Caco-2 (cell line): ENCODE measurements at regions not wholly inside any gene's neighbourhood (a gene's known extent, or its start where the extent isn't known, plus 50 kb on each side); places are given as distances from the start of the nearest gene placed in this dataset.

ENCODE experiments used
- BruUV-seq: library from RNA; stranded (reverse); fragments of 400-500 nt; replicated peaks from 2 replicates; lab custom pipeline; 2021; lab: Mats Ljungman, UMichigan
- CTCF ChIA-PET: fragments of 300-600 bp; sonication (Branson Sonifier 250); formaldehyde crosslinking; loops from one replicate; lab custom pipeline; 2022; ENCODE audit warnings: antibody characterized with exemption; lab: Charles Lee
- POLR2A ChIA-PET: fragments of 300-600 bp; sonication (Branson Sonifier 250); formaldehyde crosslinking; loops from one replicate; lab custom pipeline; 2022; ENCODE audit warnings: antibody characterized with exemption; lab: Charles Lee
- DNase-seq, 2 experiments: peaks; one replicate each; pipeline versions ENCODE4 v3.0.0 to v3.0.0-alpha.2; 2020 to 2022
- H3K27me3 ChIP-seq: replicated peaks from 2 replicates; pipeline ENCODE4 v1.6.0; 2011; ENCODE audit warnings: low read length; ENCODE audit not compliant: control insufficient read depth, insufficient read depth
- H3K36me3 ChIP-seq: 2 replicates; pipeline ENCODE4 v1.5.1; 2011; ENCODE audit warnings: low read length; ENCODE audit not compliant: control insufficient read depth, insufficient read depth
- H3K4me1 ChIP-seq: fragments of 250-450 bp; sonication (Bioruptor Pico); 2 replicates; pipeline ENCODE4 v1.5.1; 2020; ENCODE audit warnings: mild to moderate bottlenecking
- H3K4me3 ChIP-seq: 2 replicates; pipeline ENCODE4 v1.5.1; 2011; ENCODE audit warnings: low read depth, mild to moderate bottlenecking, control low read depth, low read length
- H3K9me3 ChIP-seq: fragments of 250-450 bp; sonication (Bioruptor Pico); 2 replicates; pipeline ENCODE4 v1.5.1; 2020; ENCODE audit warnings: mild to moderate bottlenecking, moderate library complexity
- H3K27ac Mint-ChIP-seq: one replicate; pipeline ENCODE4 v1.8.0; 2022; ENCODE audit warnings: mixed read lengths; ENCODE audit not compliant: unreplicated experiment
- H3K27me3 Mint-ChIP-seq: one replicate; pipeline ENCODE4 v1.8.0; 2022; ENCODE audit warnings: mixed read lengths; ENCODE audit not compliant: insufficient read depth, unreplicated experiment
- H3K36me3 Mint-ChIP-seq: one replicate; pipeline ENCODE4 v1.8.0; 2022; ENCODE audit warnings: mild to moderate bottlenecking, mixed read lengths; ENCODE audit not compliant: insufficient read depth, unreplicated experiment
- H3K4me1 Mint-ChIP-seq: one replicate; pipeline ENCODE4 v1.8.0; 2022; ENCODE audit warnings: low read depth, mixed read lengths; ENCODE audit not compliant: unreplicated experiment
- H3K4me3 Mint-ChIP-seq: one replicate; pipeline ENCODE4 v1.8.0; 2022; ENCODE audit warnings: mild to moderate bottlenecking, moderate library complexity, mixed read lengths; ENCODE audit not compliant: unreplicated experiment
- H3K9me3 Mint-ChIP-seq: one replicate; pipeline ENCODE4 v1.8.0; 2022; ENCODE audit warnings: mixed read lengths; ENCODE audit not compliant: unreplicated experiment
- intact Hi-C: fragments of 100-400 bp; cut with micrococcal nuclease; formaldehyde crosslinking; loops from one replicate; pipeline ENCODE4 v1.10.0; 2022; ENCODE audit not compliant: unreplicated experiment
- TF ChIP-seq, protein P1 (sequence below), 2 experiments: fragments of 200-600 bp in 1 of 2; IDR thresholded peaks; 1 replicate in 1 of 2; 2 replicates in 1 of 2; pipeline versions ENCODE4 v1.5.1 to v1.8.0; 2011 to 2022; ENCODE audit warnings: antibody characterized with exemption in 1 of 2, control low read depth in 1 of 2, inconsistent platforms in 1 of 2, low read depth in 1 of 2, low read length in 1 of 2, mild to moderate bottlenecking in 1 of 2, moderate library complexity in 1 of 2; ENCODE audit not compliant: insufficient read depth in 1 of 2, severe bottlenecking in 1 of 2, unreplicated experiment in 1 of 2

DNA sequence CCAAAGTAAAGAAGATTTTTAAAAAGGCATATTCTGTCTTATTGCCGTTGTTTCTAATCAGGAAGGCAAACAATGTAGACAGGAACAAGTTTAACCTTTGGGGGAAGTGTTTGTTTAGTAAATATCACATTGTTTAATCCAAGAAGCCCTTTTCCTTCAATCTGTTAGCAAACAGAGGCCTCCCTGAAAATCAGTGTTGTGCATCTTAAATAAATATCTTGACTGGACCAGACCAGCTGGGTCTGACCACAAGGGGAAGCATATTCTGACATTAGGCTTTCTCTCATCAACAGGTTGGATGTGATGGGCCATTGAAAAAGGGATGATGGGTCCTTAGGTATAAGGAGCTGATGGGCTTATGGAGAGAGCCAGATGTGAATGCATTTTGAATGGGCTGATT, 81.8 kb upstream of the SGIP1 start:
- Mint-ChIP-seq H3K4me3 (no peak overlapping the region), H3K27ac (no peak overlapping the region), H3K36me3 (no peaks in the 10 kb centered on the region), H3K9me3 (no peaks in the 10 kb centered on the region), H3K4me1 (no peaks in the 10 kb centered on the region), H3K27me3 (peaks cover 4% of the 10 kb centered on the region)
- no TSS peak for BruUV-seq
- intact Hi-C loops, result loop anchor here (5.0 kb wide), 1 partner anchor 50 kb away; no protein-coding TSS in a partner anchor
- Histone ChIP-seq H3K4me1 (no peaks in the 10 kb centered on the region), H3K4me3 (no peak overlapping the region), H3K36me3 (no peaks in the 10 kb centered on the region), H3K27me3 (no peaks in the 10 kb centered on the region), H3K9me3 (no peaks in the 10 kb centered on the region)
- ChIA-PET CTCF (interaction anchor here (0.7 kb wide), 1 partner anchor 169 kb away, joined by 3 read pairs; no protein-coding TSS in a partner anchor), POLR2A (no interaction called here)
- TF ChIP-seq, protein P1, sequence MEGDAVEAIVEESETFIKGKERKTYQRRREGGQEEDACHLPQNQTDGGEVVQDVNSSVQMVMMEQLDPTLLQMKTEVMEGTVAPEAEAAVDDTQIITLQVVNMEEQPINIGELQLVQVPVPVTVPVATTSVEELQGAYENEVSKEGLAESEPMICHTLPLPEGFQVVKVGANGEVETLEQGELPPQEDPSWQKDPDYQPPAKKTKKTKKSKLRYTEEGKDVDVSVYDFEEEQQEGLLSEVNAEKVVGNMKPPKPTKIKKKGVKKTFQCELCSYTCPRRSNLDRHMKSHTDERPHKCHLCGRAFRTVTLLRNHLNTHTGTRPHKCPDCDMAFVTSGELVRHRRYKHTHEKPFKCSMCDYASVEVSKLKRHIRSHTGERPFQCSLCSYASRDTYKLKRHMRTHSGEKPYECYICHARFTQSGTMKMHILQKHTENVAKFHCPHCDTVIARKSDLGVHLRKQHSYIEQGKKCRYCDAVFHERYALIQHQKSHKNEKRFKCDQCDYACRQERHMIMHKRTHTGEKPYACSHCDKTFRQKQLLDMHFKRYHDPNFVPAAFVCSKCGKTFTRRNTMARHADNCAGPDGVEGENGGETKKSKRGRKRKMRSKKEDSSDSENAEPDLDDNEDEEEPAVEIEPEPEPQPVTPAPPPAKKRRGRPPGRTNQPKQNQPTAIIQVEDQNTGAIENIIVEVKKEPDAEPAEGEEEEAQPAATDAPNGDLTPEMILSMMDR (IDR thresholded peaks at IDR 0.05; ENCODE audit: insufficient read depth in 1 of 2, low read depth in 1 of 2, low read length in 1 of 2, severe bottlenecking in 1 of 2, unreplicated experiment in 1 of 2), result no peak
- no peak for DNase-seq

DNA sequence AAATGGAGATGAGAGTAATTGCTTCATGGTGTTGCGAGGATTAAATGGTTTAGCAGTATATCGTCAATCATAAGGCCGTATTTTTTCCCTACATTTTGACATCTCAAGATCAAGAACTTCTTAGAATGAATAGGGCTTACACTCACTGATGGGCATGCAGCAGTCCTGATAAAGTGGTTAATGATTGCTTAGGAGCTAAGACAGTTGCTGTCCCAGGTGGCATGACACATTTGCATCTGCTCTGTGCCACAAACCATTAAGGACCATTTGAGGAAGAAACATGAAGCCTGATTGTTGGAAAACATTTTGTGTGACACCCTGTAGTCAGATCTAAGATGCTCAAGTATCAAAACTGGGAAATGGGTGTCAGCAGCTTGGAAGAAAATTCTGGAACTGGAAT, 81.0 kb upstream of the SGIP1 start:
- no peaks in the 10 kb centered on the region for H3K27me3 ChIP-seq
- no TSS peak for BruUV-seq
- peaks cover 8% of the 10 kb centered on the region for H3K27me3 Mint-ChIP-seq
- intact Hi-C loops, result loop anchor here (5.0 kb wide), 1 partner anchor 49 kb away; no protein-coding TSS in a partner anchor
- H3K36me3 ChIP-seq, result no peaks in the 10 kb centered on the region
- no peaks in the 10 kb centered on the region for H3K9me3 ChIP-seq
- no peaks in the 10 kb centered on the region for H3K4me1 Mint-ChIP-seq
- DNase-seq, result no peak
- no peak overlapping the region for H3K27ac Mint-ChIP-seq
- H3K36me3 Mint-ChIP-seq, result no peaks in the 10 kb centered on the region
- no peaks in the 10 kb centered on the region for H3K4me1 ChIP-seq
- ChIA-PET POLR2A (no interaction called here), CTCF (no interaction called here)
- TF ChIP-seq, protein P1 (IDR thresholded peaks at IDR 0.05; ENCODE audit: insufficient read depth in 1 of 2, low read depth in 1 of 2, low read length in 1 of 2, severe bottlenecking in 1 of 2, unreplicated experiment in 1 of 2), result no peak
- H3K9me3 Mint-ChIP-seq, result no peaks in the 10 kb centered on the region
- no peak overlapping the region for H3K4me3 ChIP-seq
- no peak overlapping the region for H3K4me3 Mint-ChIP-seq

DNA sequence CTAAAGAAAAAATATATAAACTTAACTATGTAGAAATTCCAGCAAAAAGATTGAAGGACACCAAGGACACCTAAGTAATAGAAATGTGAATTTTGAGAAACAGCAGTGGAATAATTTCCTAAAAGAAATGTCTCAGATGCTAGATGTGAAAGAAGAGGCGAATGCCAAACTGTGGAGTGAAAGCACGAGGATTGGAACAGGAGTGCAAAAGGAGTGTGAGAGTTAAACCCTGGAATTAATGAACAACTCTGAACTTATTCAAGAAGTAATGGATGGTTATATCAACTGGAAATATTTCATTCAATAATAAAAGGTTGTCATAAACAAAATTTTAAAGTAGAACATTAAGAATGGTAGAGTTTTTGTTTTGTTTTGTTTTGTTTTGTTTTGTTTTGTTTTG, 78.5 kb upstream of the SGIP1 start:
- no peaks in the 10 kb centered on the region for H3K36me3 Mint-ChIP-seq
- intact Hi-C loops, result no loop called here
- TF ChIP-seq, protein P1 (IDR thresholded peaks at IDR 0.05; ENCODE audit: insufficient read depth in 1 of 2, low read depth in 1 of 2, low read length in 1 of 2, severe bottlenecking in 1 of 2, unreplicated experiment in 1 of 2), result no peak
- no peak overlapping the region for H3K27ac Mint-ChIP-seq
- no peak for DNase-seq
- H3K4me3 Mint-ChIP-seq, result no peak overlapping the region
- no peaks in the 10 kb centered on the region for H3K36me3 ChIP-seq
- H3K4me1 ChIP-seq, result no peaks in the 10 kb centered on the region
- no peaks in the 10 kb centered on the region for H3K27me3 ChIP-seq
- no peaks in the 10 kb centered on the region for H3K9me3 Mint-ChIP-seq
- no TSS peak for BruUV-seq
- H3K9me3 ChIP-seq, result no peaks in the 10 kb centered on the region
- peaks cover 4% of the 10 kb centered on the region for H3K27me3 Mint-ChIP-seq
- ChIA-PET CTCF (no interaction called here), POLR2A (no interaction called here)
- H3K4me1 Mint-ChIP-seq, result no peaks in the 10 kb centered on the region
- no peak overlapping the region for H3K4me3 ChIP-seq
